UCSD-AML1 (cell line): ENCODE measurements at regions not wholly inside any gene's neighbourhood (a gene's known extent, or its start where the extent isn't known, plus 50 kb on each side); places are given as distances from the start of the nearest gene placed in this dataset.

Experiments used
- DNase-seq: peaks from one replicate; lab custom pipeline; 2025; ENCODE audit not compliant: unreplicated experiment; lab: John Stamatoyannopoulos, UW

- DNase-seq = no peak
Measured at GRCh38 chr1:219404629-219405028, 208.3 kb downstream of the ZC3H11B start.

GRCh38 chr1:219402925-219403324, 210.0 kb downstream of the ZC3H11B start:
- DNase-seq = no peak

GRCh38 chr1:219401724-219402625, 210.9 kb downstream of the ZC3H11B start:
- DNase-seq = no peak

GRCh38 chr1:219399446-219399845, 213.5 kb downstream of the ZC3H11B start:
- DNase-seq = no peak

- DNase-seq = no peak
Measured at GRCh38 chr1:219398815-219399396, 214.0 kb downstream of the ZC3H11B start.

- no peak for DNase-seq
Measured at GRCh38 chr1:219397511-219397910, 215.4 kb downstream of the ZC3H11B start.

- DNase-seq = no peak
Measured at GRCh38 chr1:219391297-219391696, 217.6 kb downstream of the LYPLAL1 start.

GRCh38 chr1:219387211-219387610, 213.5 kb downstream of the LYPLAL1 start:
- no peak for DNase-seq

GRCh38 chr1:219385787-219386427, 212.2 kb downstream of the LYPLAL1 start:
- peak; percentile 13 for DNase-seq

- DNase-seq = no peak
Measured at GRCh38 chr1:219383281-219383680, 209.6 kb downstream of the LYPLAL1 start.

- DNase-seq = no peak
Measured at GRCh38 chr1:219381396-219381795, 207.7 kb downstream of the LYPLAL1 start.

- no peak for DNase-seq
Measured at GRCh38 chr1:219380463-219380862, 206.8 kb downstream of the LYPLAL1 start.

- DNase-seq = no peak
Measured at GRCh38 chr1:219379691-219380090, 206.0 kb downstream of the LYPLAL1 start.

- no peak for DNase-seq
Measured at GRCh38 chr1:219374636-219375035, 201.0 kb downstream of the LYPLAL1 start.

- DNase-seq = no peak
Measured at GRCh38 chr1:219374046-219374566, 200.4 kb downstream of the LYPLAL1 start.

- no peak for DNase-seq
Measured at GRCh38 chr1:219373616-219373935, 199.9 kb downstream of the LYPLAL1 start.

- no peak for DNase-seq
Measured at GRCh38 chr1:219372916-219373615, 199.4 kb downstream of the LYPLAL1 start.

- no peak for DNase-seq
Measured at GRCh38 chr1:219371471-219371870, 197.8 kb downstream of the LYPLAL1 start.

- DNase-seq = no peak
Measured at GRCh38 chr1:219367496-219367895, 193.8 kb downstream of the LYPLAL1 start.

- no peak for DNase-seq
Measured at GRCh38 chr1:219365451-219365850, 191.8 kb downstream of the LYPLAL1 start.

- no peak for DNase-seq
Measured at GRCh38 chr1:219362702-219363101, 189.0 kb downstream of the LYPLAL1 start.
